Lung (tissue), 11 donors: ENCODE measurements at regions not wholly inside any gene's neighbourhood (a gene's known extent, or its start where the extent isn't known, plus 50 kb on each side); places are given as distances from the start of the nearest gene placed in this dataset.

Experiments used
- ATAC-seq: fragments of 200-7000 bp; cut with Tn5 transposase; one replicate; pipeline ENCODE4 v1.9.1; 2020; ENCODE audit warnings: moderate number of reproducible peaks; ENCODE audit not compliant: insufficient read depth, low FRiP score
- DNase-seq, 3 donors: peaks; one replicate each; pipeline ENCODE4 v3.0.0-alpha.2; 2013 to 2017
- H3K27ac ChIP-seq, 2 donors: one replicate each; pipeline ENCODE4 v1.5.1; 2013; ENCODE audit warnings: mild to moderate bottlenecking in 2 of 2, moderate library complexity in 2 of 2, control low read depth in 1 of 2, inconsistent platforms in 1 of 2, low read depth in 1 of 2, low read length in 1 of 2
- H3K27me3 ChIP-seq, 3 donors: one replicate each; pipeline ENCODE4 v1.5.1; 2013; ENCODE audit warnings: low read length in 2 of 3; ENCODE audit not compliant: control insufficient read depth in 3 of 3, insufficient read depth in 3 of 3
- H3K36me3 ChIP-seq, 4 donors: one replicate each; pipeline ENCODE4 v1.5.1; 2013; ENCODE audit warnings: low read length in 4 of 4, mild to moderate bottlenecking in 1 of 4, moderate library complexity in 1 of 4; ENCODE audit not compliant: control insufficient read depth in 4 of 4, insufficient read depth in 4 of 4
- H3K4me1 ChIP-seq, 5 donors: one replicate each; pipeline ENCODE4 v1.5.1; 2013; ENCODE audit warnings: low read length in 5 of 5, mild to moderate bottlenecking in 2 of 5, moderate library complexity in 1 of 5; ENCODE audit not compliant: control insufficient read depth in 5 of 5, insufficient read depth in 5 of 5
- H3K4me3 ChIP-seq: one replicate; pipeline ENCODE4 v1.5.1; 2013; ENCODE audit warnings: mild to moderate bottlenecking, control low read depth, moderate library complexity
- H3K9ac ChIP-seq, 2 donors: one replicate each; pipeline ENCODE4 v1.5.1; 2013; ENCODE audit warnings: low read length in 2 of 2, control low read depth in 1 of 2; ENCODE audit not compliant: insufficient read depth in 1 of 2
- H3K9me3 ChIP-seq, 4 donors: one replicate each; pipeline ENCODE4 v1.5.1; 2013; ENCODE audit warnings: low read length in 3 of 4, mild to moderate bottlenecking in 1 of 4, moderate library complexity in 1 of 4; ENCODE audit not compliant: control insufficient read depth in 4 of 4, insufficient read depth in 3 of 4
- WGBS, 2 donors: extraction: QIAGEN DNeasy Blood & Tissue Kit; methylation state at CpG; one replicate each; pipeline ENCODE4 v1.1.7; 2013; 5-methylcytosine and 5-hydroxymethylcytosine counted together
- TF ChIP-seq, protein P1 (sequence below): IDR thresholded peaks from 2 replicates; pipeline ENCODE4 v1.5.1; 2012; ENCODE audit warnings: mild to moderate bottlenecking; ENCODE audit errors: control extremely low read depth, extremely low read depth
- donor health status: control.
- donor health status: control.
- donor health status: Bipolar disorder and iron deficiency.
- donor health status: healthy.
- donor health status: DM: yes; HTN: yes; CAD: no.

DNA sequence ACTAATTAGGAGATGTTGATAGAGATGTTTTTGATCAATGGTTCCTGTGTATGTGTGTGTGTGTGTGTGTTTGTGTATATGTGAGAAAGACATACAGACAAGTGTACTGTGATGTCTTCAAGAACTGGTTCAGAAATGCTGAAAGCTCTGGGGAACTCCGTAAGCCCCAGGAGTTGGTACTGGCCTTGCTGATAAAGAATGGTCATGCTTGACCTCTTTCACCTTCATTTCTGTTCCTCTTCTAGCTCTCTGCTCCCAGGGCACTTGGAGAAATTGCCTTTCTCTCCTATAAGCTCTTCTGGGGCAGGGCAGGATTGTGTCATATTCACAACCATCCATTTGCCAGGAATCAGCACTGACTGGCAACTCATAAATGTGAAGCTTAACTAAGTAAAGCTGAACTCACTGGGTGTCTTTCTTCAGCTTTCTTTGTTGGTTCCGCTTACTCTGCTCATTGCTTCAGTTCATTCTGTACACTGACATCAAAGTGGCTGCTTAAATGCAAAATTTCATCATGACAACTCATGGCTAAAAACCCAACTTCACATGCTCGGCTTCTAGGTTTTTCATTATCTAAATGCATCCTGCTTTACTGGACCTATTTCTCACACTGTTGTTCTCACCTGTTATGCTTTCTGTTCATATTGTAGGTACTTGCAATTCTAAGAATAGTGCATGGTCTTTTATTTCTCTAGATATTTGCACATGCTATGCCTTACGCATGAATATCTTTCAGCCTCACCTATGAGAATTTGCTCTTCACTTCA is 162.1 kb upstream of the LYSMD4 start:
- WGBS, 2 donors: 95 to 96% methylated on average over 4 of the region's 4 CpGs
- Histone ChIP-seq H3K4me1 (no peaks in the 10 kb centered on the region), H3K36me3 (peaks cover 0 to 3% (median 0%) of the 10 kb centered on the region in 4 donors)

GRCh38 chr15:99878835-99879234 is 145.6 kb upstream of the LYSMD4 start:
- peak in 2 of 3 donors; percentile 62 to 79 for DNase-seq
- Histone ChIP-seq H3K27ac (no peak overlapping the region), H3K9me3 (no peaks in the 10 kb centered on the region), H3K4me3 (no peak overlapping the region), H3K27me3 (no peaks in the 10 kb centered on the region), H3K9ac (no peak overlapping the region), H3K4me1 (peaks cover 0 to 4% (median 0%) of the 10 kb centered on the region in 5 donors), H3K36me3 (no peaks in the 10 kb centered on the region)
- TF ChIP-seq, protein P1, sequence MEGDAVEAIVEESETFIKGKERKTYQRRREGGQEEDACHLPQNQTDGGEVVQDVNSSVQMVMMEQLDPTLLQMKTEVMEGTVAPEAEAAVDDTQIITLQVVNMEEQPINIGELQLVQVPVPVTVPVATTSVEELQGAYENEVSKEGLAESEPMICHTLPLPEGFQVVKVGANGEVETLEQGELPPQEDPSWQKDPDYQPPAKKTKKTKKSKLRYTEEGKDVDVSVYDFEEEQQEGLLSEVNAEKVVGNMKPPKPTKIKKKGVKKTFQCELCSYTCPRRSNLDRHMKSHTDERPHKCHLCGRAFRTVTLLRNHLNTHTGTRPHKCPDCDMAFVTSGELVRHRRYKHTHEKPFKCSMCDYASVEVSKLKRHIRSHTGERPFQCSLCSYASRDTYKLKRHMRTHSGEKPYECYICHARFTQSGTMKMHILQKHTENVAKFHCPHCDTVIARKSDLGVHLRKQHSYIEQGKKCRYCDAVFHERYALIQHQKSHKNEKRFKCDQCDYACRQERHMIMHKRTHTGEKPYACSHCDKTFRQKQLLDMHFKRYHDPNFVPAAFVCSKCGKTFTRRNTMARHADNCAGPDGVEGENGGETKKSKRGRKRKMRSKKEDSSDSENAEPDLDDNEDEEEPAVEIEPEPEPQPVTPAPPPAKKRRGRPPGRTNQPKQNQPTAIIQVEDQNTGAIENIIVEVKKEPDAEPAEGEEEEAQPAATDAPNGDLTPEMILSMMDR: no peak
- 88 to 92% methylated on average over 3 of the region's 3 CpGs for WGBS, 2 donors
- ATAC-seq: no peak

More for the DNA sequence above, 162.1 kb upstream of the LYSMD4 start:
- Histone ChIP-seq H3K9ac (no peak overlapping the region), H3K27ac (no peak overlapping the region), H3K27me3 (no peaks in the 10 kb centered on the region), H3K4me3 (no peak overlapping the region), H3K9me3 (peaks cover 0 to 2% (median 0%) of the 10 kb centered on the region in 4 donors)
- ATAC-seq (no peak), DNase-seq (no peak)
- TF ChIP-seq, protein P1: no peak

DNA sequence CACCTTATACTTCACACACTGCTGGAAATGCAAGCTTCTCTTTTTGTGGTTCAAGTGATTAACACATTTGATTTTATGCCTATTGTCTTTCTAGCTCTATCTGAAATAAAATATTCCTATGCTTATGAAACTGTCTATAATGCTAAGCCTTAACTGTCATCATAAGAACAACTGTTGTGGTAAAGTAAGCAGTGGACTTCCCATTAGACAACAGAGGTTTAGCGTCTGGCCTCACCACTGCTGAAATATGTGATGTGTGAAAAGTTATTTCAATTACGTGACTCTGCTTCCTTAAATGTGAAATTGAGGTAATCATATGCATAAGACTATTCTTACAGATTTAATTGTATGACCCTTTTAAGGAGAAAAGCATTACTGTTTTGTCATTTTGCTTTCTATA is 140.2 kb upstream of the LYSMD4 start:
- H3K4me1 ChIP-seq: no peaks in the 10 kb centered on the region
- no peak overlapping the region for H3K4me3 ChIP-seq
- ATAC-seq (no peak), DNase-seq (no peak)
- no peaks in the 10 kb centered on the region for H3K9me3 ChIP-seq
- no peaks in the 10 kb centered on the region for H3K27me3 ChIP-seq
- 79 to 84% methylated on average over 2 of the region's 2 CpGs for WGBS, 2 donors
- TF ChIP-seq, protein P1: no peak
- no peak overlapping the region for H3K27ac ChIP-seq
- H3K36me3 ChIP-seq: no peaks in the 10 kb centered on the region
- no peak overlapping the region for H3K9ac ChIP-seq
